ENCODE measurements at regions not wholly inside any gene's neighbourhood (a gene's known extent, or its start where the extent isn't known, plus 50 kb on each side); places are given as distances from the start of the nearest gene placed in this dataset.

DNA sequence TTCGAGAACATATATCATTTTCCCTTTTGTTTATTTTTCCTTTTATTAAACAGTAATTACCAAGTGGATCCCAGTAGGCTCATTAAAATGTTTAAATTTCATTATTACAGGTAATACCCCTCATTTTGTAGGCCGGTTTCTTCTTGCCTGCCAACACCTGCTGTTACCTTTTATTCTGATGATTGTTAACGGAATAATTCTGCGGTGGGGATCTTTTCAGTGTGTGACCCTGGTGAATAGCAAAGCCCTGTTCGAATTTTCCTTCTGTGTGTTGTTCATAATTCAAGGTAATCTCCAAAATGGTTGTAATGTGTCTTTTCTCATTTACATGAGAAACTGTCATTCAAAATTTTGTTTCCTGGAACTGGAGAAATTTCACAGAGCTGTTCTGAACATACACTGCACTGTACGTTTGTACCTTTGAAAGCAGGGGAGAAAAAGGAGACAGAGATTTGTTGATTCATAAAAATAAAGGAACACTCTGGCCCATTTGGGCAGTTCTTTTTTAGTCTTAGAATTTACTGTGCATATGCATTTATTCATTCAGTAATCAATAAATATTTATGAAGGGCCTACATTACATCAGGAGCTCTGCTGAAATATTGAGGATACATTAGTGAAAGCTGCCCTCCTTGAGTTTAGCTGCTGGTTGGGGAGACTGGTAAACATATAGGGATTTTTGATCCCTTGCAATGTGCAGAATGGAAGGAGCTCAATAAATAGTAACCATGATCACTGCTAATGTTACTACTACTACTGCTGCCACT lies 502.0 kb downstream of the QKI start:
- TF ChIP-seq PRDM4 (CRISPR knock-in tag; IDR thresholded peaks at IDR 0.05; ENCODE audit: borderline replicate concordance): no peak
- TF ChIP-seq PREB (CRISPR knock-in tag; IDR thresholded peaks at IDR 0.05): no peak
- TF ChIP-seq TGIF2 (CRISPR knock-in tag; IDR thresholded peaks at IDR 0.05): no peak
- TF ChIP-seq, protein P1, sequence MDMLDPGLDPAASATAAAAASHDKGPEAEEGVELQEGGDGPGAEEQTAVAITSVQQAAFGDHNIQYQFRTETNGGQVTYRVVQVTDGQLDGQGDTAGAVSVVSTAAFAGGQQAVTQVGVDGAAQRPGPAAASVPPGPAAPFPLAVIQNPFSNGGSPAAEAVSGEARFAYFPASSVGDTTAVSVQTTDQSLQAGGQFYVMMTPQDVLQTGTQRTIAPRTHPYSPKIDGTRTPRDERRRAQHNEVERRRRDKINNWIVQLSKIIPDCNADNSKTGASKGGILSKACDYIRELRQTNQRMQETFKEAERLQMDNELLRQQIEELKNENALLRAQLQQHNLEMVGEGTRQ (IDR thresholded peaks at IDR 0.05; ENCODE audit: low read depth, low read length): no peak
- TF ChIP-seq, protein P1 (CRISPR knock-in tag; IDR thresholded peaks at IDR 0.05; ENCODE audit: borderline replicate concordance): no peak
- no peak for TF ChIP-seq MXD4 (CRISPR knock-in tag; IDR thresholded peaks at IDR 0.05)
- TF ChIP-seq FOXM1 (CRISPR knock-in tag; IDR thresholded peaks at IDR 0.05): no peak
- no peak for TF ChIP-seq JUNB (CRISPR knock-in tag; IDR thresholded peaks at IDR 0.05; ENCODE audit: borderline replicate concordance)
- no peak for TF ChIP-seq PRPF4 (IDR thresholded peaks at IDR 0.05; ENCODE audit: low read depth, low read length, poor library complexity, severe bottlenecking)
- no peak for TF ChIP-seq POLR2AphosphoS5 (IDR thresholded peaks at IDR 0.05; ENCODE audit: low read depth, low read length)
- TF ChIP-seq, protein P2, sequence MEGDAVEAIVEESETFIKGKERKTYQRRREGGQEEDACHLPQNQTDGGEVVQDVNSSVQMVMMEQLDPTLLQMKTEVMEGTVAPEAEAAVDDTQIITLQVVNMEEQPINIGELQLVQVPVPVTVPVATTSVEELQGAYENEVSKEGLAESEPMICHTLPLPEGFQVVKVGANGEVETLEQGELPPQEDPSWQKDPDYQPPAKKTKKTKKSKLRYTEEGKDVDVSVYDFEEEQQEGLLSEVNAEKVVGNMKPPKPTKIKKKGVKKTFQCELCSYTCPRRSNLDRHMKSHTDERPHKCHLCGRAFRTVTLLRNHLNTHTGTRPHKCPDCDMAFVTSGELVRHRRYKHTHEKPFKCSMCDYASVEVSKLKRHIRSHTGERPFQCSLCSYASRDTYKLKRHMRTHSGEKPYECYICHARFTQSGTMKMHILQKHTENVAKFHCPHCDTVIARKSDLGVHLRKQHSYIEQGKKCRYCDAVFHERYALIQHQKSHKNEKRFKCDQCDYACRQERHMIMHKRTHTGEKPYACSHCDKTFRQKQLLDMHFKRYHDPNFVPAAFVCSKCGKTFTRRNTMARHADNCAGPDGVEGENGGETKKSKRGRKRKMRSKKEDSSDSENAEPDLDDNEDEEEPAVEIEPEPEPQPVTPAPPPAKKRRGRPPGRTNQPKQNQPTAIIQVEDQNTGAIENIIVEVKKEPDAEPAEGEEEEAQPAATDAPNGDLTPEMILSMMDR (CRISPR knock-in tag; IDR thresholded peaks at IDR 0.05): no peak
- no peak for TF ChIP-seq YY1 (IDR thresholded peaks at IDR 0.05; ENCODE audit: insufficient read depth, insufficient replicate concordance, low read depth, low read length)

Data from HepG2 (cell line).